IMR-90 (cell line): ENCODE measurements at regions not wholly inside any gene's neighbourhood (a gene's known extent, or its start where the extent isn't known, plus 50 kb on each side); places are given as distances from the start of the nearest gene placed in this dataset.

ENCODE experiments used
- ATAC-seq: fragments of 200-7000 bp; cut with Tn5 transposase; 2 replicates; pipeline ENCODE4 v1.9.1; 2020; ENCODE audit warnings: low read depth, mild to moderate bottlenecking, moderate library complexity
- BruUV-seq: library from RNA; stranded (reverse); fragments of 400-500 nt; replicated peaks from 2 replicates; lab custom pipeline; 2021; lab: Mats Ljungman, UMichigan
- CTCF ChIA-PET: fragments of 300-600 bp; formaldehyde crosslinking; extraction: SDS; loops from one replicate; lab custom pipeline; 2021; ENCODE audit warnings: antibody characterized with exemption; lab: Yijun Ruan, JAX
- POLR2A ChIA-PET: fragments of 300-600 bp; sonication (Branson Sonifier 250); formaldehyde crosslinking; loops from one replicate; lab custom pipeline; 2022; ENCODE audit warnings: antibody characterized with exemption; ENCODE audit not compliant: unreplicated experiment; lab: Charles Lee
- DNase-seq: peaks from one replicate; pipeline ENCODE4 v3.0.0; 2013
- H2AFZ ChIP-seq: replicated peaks from 2 replicates; pipeline ENCODE3; 2013; ENCODE audit warnings: low read length, mild to moderate bottlenecking; ENCODE audit not compliant: poor library complexity
- H2AK5ac ChIP-seq: 2 replicates; pipeline ENCODE4 v1.6.1; 2013; ENCODE audit warnings: low read depth, low read length, inconsistent platforms
- H2AK9ac ChIP-seq: replicated peaks from 2 replicates; pipeline ENCODE3; 2013; ENCODE audit warnings: mild to moderate bottlenecking, low read depth, low read length, moderate library complexity; ENCODE audit not compliant: poor library complexity
- H2BK120ac ChIP-seq: 2 replicates; pipeline ENCODE4 v1.6.1; 2013; ENCODE audit warnings: low read depth, low read length, inconsistent platforms
- H2BK15ac ChIP-seq: 3 replicates; pipeline ENCODE4 v1.6.1; 2013; ENCODE audit warnings: low read depth, low read length, inconsistent platforms
- H2BK20ac ChIP-seq: 2 replicates; pipeline ENCODE4 v1.6.1; 2013; ENCODE audit warnings: low read depth, mild to moderate bottlenecking, inconsistent platforms, low read length, moderate library complexity
- H2BK5ac ChIP-seq: 2 replicates; pipeline ENCODE4 v1.6.1; 2013; ENCODE audit warnings: mild to moderate bottlenecking, low read depth, low read length, inconsistent platforms; ENCODE audit not compliant: poor library complexity, severe bottlenecking
- H3K14ac ChIP-seq: replicated peaks from 2 replicates; pipeline ENCODE4 v1.6.1; 2013; ENCODE audit warnings: low read depth, low read length, inconsistent platforms
- H3K18ac ChIP-seq: 2 replicates; pipeline ENCODE4 v1.6.1; 2013; ENCODE audit warnings: low read depth, low read length, control low read depth
- H3K23ac ChIP-seq: 2 replicates; pipeline ENCODE4 v1.6.1; 2013; ENCODE audit warnings: low read depth, low read length, inconsistent platforms
- H3K27ac ChIP-seq: 2 replicates; pipeline ENCODE4 v1.5.1; 2013; ENCODE audit warnings: mild to moderate bottlenecking, control low read depth, low read length; ENCODE audit not compliant: insufficient read depth
- H3K27me3 ChIP-seq: 2 replicates; pipeline ENCODE4 v1.6.1; 2013; ENCODE audit warnings: low read length; ENCODE audit not compliant: control insufficient read depth, insufficient read depth
- H3K36me3 ChIP-seq: 2 replicates; pipeline ENCODE4 v1.6.1; 2013; ENCODE audit warnings: low read length, mixed read lengths; ENCODE audit not compliant: control insufficient read depth, insufficient read depth
- H3K4ac ChIP-seq: 2 replicates; pipeline ENCODE4 v1.6.1; 2013; ENCODE audit warnings: low read depth, low read length, inconsistent platforms
- H3K4me1 ChIP-seq: 2 replicates; pipeline ENCODE4 v1.6.1; 2013; ENCODE audit warnings: low read length, mixed read lengths; ENCODE audit not compliant: control insufficient read depth, insufficient read depth
- H3K4me2 ChIP-seq: 2 replicates; pipeline ENCODE4 v1.6.1; 2013; ENCODE audit warnings: low read depth, mild to moderate bottlenecking, control low read depth, low read length, moderate library complexity
- H3K4me3 ChIP-seq: 2 replicates; pipeline ENCODE4 v1.5.1; 2013; ENCODE audit warnings: low read depth, mild to moderate bottlenecking, control low read depth, low read length, moderate library complexity; ENCODE audit not compliant: insufficient read depth
- H3K56ac ChIP-seq: 2 replicates; pipeline ENCODE4 v1.6.1; 2013; ENCODE audit warnings: low read length, inconsistent platforms; ENCODE audit not compliant: insufficient read depth; ENCODE audit errors: extremely low read depth
- H3K79me1 ChIP-seq, 2 experiments: 2 replicates each; pipeline ENCODE4 v1.6.1; 2013; ENCODE audit warnings: low read length in 2 of 2, inconsistent platforms in 1 of 2, low read depth in 1 of 2
- H3K9ac ChIP-seq: 2 replicates; pipeline ENCODE4 v1.6.1; 2013; ENCODE audit warnings: low read depth, low read length, control low read depth
- H3K9me1 ChIP-seq: 2 replicates; pipeline ENCODE4 v1.6.1; 2013; ENCODE audit warnings: low read length, inconsistent platforms; ENCODE audit not compliant: insufficient read depth
- H3K9me3 ChIP-seq: 2 replicates; pipeline ENCODE4 v1.6.1; 2013; ENCODE audit warnings: low read length; ENCODE audit not compliant: control insufficient read depth, insufficient read depth
- H4K20me1 ChIP-seq: 2 replicates; pipeline ENCODE4 v1.6.1; 2013; ENCODE audit warnings: low read length, inconsistent platforms; ENCODE audit not compliant: insufficient read depth
- H4K5ac ChIP-seq: 2 replicates; pipeline ENCODE4 v1.6.1; 2013; ENCODE audit warnings: mild to moderate bottlenecking, low read depth, low read length, control low read depth
- H4K8ac ChIP-seq, 2 experiments: 2 replicates each; pipeline ENCODE4 v1.6.1; 2013; ENCODE audit warnings: low read depth in 2 of 2, low read length in 2 of 2, control low read depth in 1 of 2, inconsistent platforms in 1 of 2
- H4K91ac ChIP-seq: 2 replicates; pipeline ENCODE4 v1.6.1; 2013; ENCODE audit warnings: low read depth, low read length, inconsistent platforms; ENCODE audit not compliant: insufficient read depth
- BHLHE40 ChIP-seq: fragments of 150-350 bp; IDR thresholded peaks from 2 replicates; pipeline ENCODE4 v1.6.1; 2016; ENCODE audit warnings: mild to moderate bottlenecking, low read depth, low read length
- CEBPB ChIP-seq: IDR thresholded peaks from 2 replicates; pipeline ENCODE4 v1.6.1; 2012; ENCODE audit warnings: low read depth, low read length, improper control_type of control experiment
- FOS ChIP-seq: fragments of 150-350 bp; IDR thresholded peaks from 2 replicates; pipeline ENCODE4 v1.6.1; 2016; ENCODE audit warnings: low read depth, low read length
- MAFK ChIP-seq: IDR thresholded peaks from 2 replicates; pipeline ENCODE4 v1.6.1; 2012; ENCODE audit warnings: low read depth, low read length, improper control_type of control experiment
- MAZ ChIP-seq: IDR thresholded peaks from 2 replicates; pipeline ENCODE4 v1.6.1; 2012; ENCODE audit warnings: low read depth, mild to moderate bottlenecking, low read length, improper control_type of control experiment, moderate library complexity, borderline replicate concordance
- MXI1 ChIP-seq: IDR thresholded peaks from 2 replicates; pipeline ENCODE4 v1.6.1; 2012; ENCODE audit warnings: low read depth, mild to moderate bottlenecking, low read length, moderate library complexity, borderline replicate concordance
- NFE2L2 ChIP-seq: fragments of 150-350 bp; IDR thresholded peaks from 2 replicates; pipeline ENCODE4 v1.6.1; 2016; ENCODE audit warnings: low read depth, mild to moderate bottlenecking, low read length
- POLR2A ChIP-seq: IDR thresholded peaks from 2 replicates; pipeline ENCODE4 v1.6.1; 2012; ENCODE audit warnings: mild to moderate bottlenecking, low read depth, low read length
- RAD21 ChIP-seq: IDR thresholded peaks from 2 replicates; pipeline ENCODE4 v1.6.1; 2012; ENCODE audit warnings: low read length, improper control_type of control experiment
- RCOR1 ChIP-seq: IDR thresholded peaks from 2 replicates; pipeline ENCODE4 v1.6.1; 2012; ENCODE audit warnings: mild to moderate bottlenecking, low read length, improper control_type of control experiment; ENCODE audit not compliant: insufficient replicate concordance
- RFX5 ChIP-seq: IDR thresholded peaks from 2 replicates; pipeline ENCODE4 v1.8.0; 2012; ENCODE audit warnings: low read depth, mild to moderate bottlenecking, low read length, moderate library complexity
- SMC3 ChIP-seq: fragments of 150-350 bp; IDR thresholded peaks from 2 replicates; pipeline ENCODE4 v1.6.1; 2016; ENCODE audit warnings: low read depth, mild to moderate bottlenecking, antibody characterized with exemption, low read length, moderate library complexity
- dilution Hi-C: fragments of 300-500 bp; cut with HindIII; formaldehyde crosslinking; loops from one replicate; pipeline ENCODE4 v1.14.3; 2018; ENCODE audit warnings: low sequenced_read_pairs; ENCODE audit not compliant: unreplicated experiment
- in situ Hi-C: fragments of 300-500 bp; cut with MboI; formaldehyde crosslinking; loops from 3 replicates; pipeline ENCODE4 v1.14.3; 2019; ENCODE audit warnings: low sequenced_read_pairs, inconsistent platforms, mixed read lengths
- intact Hi-C: fragments of 100-400 bp; cut with micrococcal nuclease; formaldehyde crosslinking; loops from 2 replicates; pipeline ENCODE4 v1.10.0; 2022
- TF ChIP-seq, protein P1 (sequence below): fragments of 150-350 bp; IDR thresholded peaks from 2 replicates; pipeline ENCODE4 v1.6.1; 2017; ENCODE audit warnings: mild to moderate bottlenecking, antibody characterized with exemption, low read length, low read depth
- TF ChIP-seq, protein P2 (sequence below): conservative IDR thresholded peaks from 2 replicates; pipeline ENCODE4 v1.5.1; 2012; ENCODE audit warnings: mild to moderate bottlenecking, low read depth, low read length, improper control_type of control experiment
- TF ChIP-seq, protein P3 (sequence below): fragments of 150-350 bp; IDR thresholded peaks from 2 replicates; pipeline ENCODE4 v1.6.1; 2016; ENCODE audit warnings: low read depth, mild to moderate bottlenecking, low read length, moderate library complexity, borderline replicate concordance

DNA sequence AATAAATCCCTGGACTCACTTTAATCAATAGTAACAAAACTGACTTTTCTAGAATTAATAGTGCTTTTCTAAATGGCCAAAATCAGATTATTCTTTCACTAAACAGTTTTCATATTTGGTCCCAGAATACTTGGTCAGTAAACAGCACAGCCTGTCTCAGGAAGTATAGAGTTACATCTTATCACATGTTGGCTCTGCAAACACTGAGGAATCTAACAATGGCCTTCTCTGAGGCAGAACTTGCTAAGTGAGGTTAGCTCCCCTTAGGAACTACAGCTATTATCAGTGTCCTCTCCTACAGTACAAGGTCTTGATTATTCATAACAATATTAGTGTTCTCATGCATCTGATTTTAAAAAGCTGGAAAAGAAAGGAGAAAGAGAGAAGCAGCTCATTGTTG lies 1622.8 kb downstream of the HACE1 start:
- Histone ChIP-seq H3K9me3 (peaks cover 4% of the 10 kb centered on the region), H3K79me1 (no peaks in the 10 kb centered on the region), H3K14ac (no peak overlapping the region), H3K9me1 (no peaks in the 10 kb centered on the region), H3K4me1 (no peaks in the 10 kb centered on the region), H2BK15ac (no peak overlapping the region), H3K27me3 (no peaks in the 10 kb centered on the region), H2BK5ac (no peak overlapping the region), H3K9ac (no peak overlapping the region), H3K27ac (no peak overlapping the region), H2AK5ac (no peak overlapping the region), H4K8ac (no peak overlapping the region), H3K23ac (no peak overlapping the region), H2AFZ (no peak overlapping the region), H4K91ac (no peak overlapping the region), H3K36me3 (no peaks in the 10 kb centered on the region), H4K5ac (no peak overlapping the region), H2BK120ac (no peak overlapping the region), H4K20me1 (no peaks in the 10 kb centered on the region), H2BK20ac (no peak overlapping the region), H3K4ac (no peak overlapping the region), H2AK9ac (no peak overlapping the region), H3K4me2 (no peak overlapping the region), H3K4me3 (no peak overlapping the region), H3K56ac (no peak overlapping the region), H3K18ac (no peak overlapping the region)
- DNase-seq: no peak
- in situ Hi-C loops: no loop called here
- ATAC-seq: no peak
- no TSS peak for BruUV-seq
- intact Hi-C loops: no loop called here
- CTCF ChIA-PET: no interaction called here
- TF ChIP-seq, protein P1, sequence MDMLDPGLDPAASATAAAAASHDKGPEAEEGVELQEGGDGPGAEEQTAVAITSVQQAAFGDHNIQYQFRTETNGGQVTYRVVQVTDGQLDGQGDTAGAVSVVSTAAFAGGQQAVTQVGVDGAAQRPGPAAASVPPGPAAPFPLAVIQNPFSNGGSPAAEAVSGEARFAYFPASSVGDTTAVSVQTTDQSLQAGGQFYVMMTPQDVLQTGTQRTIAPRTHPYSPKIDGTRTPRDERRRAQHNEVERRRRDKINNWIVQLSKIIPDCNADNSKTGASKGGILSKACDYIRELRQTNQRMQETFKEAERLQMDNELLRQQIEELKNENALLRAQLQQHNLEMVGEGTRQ: no peak
- TF ChIP-seq RAD21: no peak
- no peak for TF ChIP-seq CEBPB
- no peak for TF ChIP-seq BHLHE40
- TF ChIP-seq SMC3: no peak
- no peak for TF ChIP-seq POLR2A
- TF ChIP-seq FOS: no peak
- TF ChIP-seq RCOR1: no peak
- TF ChIP-seq, protein P2, sequence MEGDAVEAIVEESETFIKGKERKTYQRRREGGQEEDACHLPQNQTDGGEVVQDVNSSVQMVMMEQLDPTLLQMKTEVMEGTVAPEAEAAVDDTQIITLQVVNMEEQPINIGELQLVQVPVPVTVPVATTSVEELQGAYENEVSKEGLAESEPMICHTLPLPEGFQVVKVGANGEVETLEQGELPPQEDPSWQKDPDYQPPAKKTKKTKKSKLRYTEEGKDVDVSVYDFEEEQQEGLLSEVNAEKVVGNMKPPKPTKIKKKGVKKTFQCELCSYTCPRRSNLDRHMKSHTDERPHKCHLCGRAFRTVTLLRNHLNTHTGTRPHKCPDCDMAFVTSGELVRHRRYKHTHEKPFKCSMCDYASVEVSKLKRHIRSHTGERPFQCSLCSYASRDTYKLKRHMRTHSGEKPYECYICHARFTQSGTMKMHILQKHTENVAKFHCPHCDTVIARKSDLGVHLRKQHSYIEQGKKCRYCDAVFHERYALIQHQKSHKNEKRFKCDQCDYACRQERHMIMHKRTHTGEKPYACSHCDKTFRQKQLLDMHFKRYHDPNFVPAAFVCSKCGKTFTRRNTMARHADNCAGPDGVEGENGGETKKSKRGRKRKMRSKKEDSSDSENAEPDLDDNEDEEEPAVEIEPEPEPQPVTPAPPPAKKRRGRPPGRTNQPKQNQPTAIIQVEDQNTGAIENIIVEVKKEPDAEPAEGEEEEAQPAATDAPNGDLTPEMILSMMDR: no peak
- no peak for TF ChIP-seq NFE2L2
- TF ChIP-seq MXI1: no peak
- TF ChIP-seq MAFK: no peak
- no peak for TF ChIP-seq MAZ
- TF ChIP-seq RFX5: no peak
- TF ChIP-seq, protein P3, sequence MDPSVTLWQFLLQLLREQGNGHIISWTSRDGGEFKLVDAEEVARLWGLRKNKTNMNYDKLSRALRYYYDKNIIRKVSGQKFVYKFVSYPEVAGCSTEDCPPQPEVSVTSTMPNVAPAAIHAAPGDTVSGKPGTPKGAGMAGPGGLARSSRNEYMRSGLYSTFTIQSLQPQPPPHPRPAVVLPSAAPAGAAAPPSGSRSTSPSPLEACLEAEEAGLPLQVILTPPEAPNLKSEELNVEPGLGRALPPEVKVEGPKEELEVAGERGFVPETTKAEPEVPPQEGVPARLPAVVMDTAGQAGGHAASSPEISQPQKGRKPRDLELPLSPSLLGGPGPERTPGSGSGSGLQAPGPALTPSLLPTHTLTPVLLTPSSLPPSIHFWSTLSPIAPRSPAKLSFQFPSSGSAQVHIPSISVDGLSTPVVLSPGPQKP: no peak
- dilution Hi-C loops: no loop called here
- POLR2A ChIA-PET: no interaction called here
